ENCODE measurements at regions not wholly inside any gene's neighbourhood (a gene's known extent, or its start where the extent isn't known, plus 50 kb on each side); places are given as distances from the start of the nearest gene placed in this dataset.

- TF ChIP-seq, protein P1, sequence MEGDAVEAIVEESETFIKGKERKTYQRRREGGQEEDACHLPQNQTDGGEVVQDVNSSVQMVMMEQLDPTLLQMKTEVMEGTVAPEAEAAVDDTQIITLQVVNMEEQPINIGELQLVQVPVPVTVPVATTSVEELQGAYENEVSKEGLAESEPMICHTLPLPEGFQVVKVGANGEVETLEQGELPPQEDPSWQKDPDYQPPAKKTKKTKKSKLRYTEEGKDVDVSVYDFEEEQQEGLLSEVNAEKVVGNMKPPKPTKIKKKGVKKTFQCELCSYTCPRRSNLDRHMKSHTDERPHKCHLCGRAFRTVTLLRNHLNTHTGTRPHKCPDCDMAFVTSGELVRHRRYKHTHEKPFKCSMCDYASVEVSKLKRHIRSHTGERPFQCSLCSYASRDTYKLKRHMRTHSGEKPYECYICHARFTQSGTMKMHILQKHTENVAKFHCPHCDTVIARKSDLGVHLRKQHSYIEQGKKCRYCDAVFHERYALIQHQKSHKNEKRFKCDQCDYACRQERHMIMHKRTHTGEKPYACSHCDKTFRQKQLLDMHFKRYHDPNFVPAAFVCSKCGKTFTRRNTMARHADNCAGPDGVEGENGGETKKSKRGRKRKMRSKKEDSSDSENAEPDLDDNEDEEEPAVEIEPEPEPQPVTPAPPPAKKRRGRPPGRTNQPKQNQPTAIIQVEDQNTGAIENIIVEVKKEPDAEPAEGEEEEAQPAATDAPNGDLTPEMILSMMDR (IDR thresholded peaks at IDR 0.05) = no peak
- no peak for TF ChIP-seq EP300 (IDR thresholded peaks at IDR 0.05)
Measured at GRCh38 chr14:97578982-97579548, 781.9 kb downstream of the VRK1 start.
